ENCODE measurements at regions not wholly inside any gene's neighbourhood (a gene's known extent, or its start where the extent isn't known, plus 50 kb on each side); places are given as distances from the start of the nearest gene placed in this dataset.

DNA sequence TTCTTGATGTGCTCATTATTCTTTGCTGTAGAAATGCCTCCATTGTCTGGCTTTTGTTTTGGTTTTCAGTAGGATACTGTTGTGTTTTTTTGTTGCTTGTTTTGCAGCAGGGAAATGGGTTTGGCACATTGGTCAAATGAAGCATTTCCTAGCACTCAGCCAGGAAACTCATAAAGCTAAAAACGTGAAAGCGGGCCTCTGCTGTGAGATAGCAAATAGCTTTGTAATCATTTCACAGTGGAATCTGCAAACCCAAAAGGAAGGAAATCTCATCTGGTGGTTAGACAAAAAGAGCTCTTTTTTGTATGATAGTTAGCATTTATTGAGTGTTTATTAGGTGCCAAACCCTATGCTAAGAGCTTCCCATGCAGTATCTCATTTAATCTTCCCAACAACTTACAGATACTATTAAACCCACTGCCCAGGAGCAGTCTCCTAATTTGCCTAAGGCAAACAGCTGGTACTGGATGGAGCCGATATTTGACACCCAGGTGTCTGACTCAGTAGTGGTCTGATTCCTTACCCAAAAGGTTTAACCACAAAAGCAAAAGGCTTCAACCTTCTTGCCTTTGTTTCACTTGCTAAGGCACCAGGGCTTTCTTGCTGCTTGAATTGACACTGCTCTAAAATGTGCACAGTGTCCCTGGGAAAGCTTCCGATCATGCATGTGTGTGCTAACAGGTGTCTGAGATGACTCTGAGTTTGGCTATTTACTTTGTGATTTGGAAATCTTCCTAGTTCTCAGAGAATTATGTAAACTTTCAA, 527.9 kb upstream of the MDFIC2 start:
- DNase-seq = no peak

DNA sequence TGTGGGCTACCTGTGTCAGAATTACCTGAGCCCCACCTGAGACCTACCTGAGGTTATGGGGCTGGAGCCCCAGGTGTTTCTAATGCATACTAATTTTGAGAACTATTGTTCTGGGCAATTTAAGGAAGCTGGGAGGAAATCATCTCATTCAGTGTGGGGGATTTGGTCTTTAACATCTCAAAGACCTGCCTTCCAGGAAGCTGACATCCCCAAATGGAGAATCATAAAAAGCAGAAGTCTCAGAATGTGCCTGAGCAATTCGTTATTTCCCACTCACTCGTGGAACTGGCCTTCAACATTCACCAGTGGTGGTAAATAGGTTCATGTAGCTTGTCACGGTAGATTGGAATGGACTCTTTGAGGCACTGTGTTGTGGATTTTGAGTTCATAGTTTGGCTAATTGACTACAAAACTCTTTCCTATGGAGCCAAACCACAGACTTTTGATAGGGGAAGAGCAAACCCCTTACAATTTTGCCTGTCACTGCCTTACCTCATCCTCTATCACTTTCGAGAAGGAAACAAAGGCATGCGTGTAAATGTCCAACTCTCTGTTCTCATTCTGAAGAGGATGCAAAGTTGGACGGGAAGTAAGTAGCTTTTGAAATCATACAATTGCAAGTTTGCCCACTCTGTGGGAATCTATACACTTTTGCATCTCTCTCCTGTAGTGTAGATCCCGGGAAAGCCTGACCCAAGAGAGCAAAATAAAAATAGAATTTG, 521.0 kb upstream of the MDFIC2 start:
- DNase-seq = no peak

DNA sequence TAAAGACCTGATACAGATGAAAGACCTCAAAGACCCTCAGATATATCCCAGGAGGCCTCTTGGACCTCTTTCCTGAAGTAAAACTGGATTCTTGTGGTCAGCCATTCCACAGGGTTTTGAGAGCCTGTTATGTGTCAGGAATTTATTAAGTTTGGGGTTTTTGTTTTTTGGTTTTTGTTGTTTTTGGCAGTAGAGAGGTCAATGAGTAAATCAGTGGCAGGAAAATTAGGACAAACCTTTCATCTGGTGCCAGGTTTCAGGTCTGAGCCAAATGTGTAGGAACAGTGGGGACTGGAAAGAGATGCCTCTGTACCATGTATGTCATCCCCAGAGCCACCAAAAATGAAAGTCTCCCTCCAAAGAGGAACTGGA, 520.4 kb upstream of the MDFIC2 start:
- no peak for DNase-seq

DNA sequence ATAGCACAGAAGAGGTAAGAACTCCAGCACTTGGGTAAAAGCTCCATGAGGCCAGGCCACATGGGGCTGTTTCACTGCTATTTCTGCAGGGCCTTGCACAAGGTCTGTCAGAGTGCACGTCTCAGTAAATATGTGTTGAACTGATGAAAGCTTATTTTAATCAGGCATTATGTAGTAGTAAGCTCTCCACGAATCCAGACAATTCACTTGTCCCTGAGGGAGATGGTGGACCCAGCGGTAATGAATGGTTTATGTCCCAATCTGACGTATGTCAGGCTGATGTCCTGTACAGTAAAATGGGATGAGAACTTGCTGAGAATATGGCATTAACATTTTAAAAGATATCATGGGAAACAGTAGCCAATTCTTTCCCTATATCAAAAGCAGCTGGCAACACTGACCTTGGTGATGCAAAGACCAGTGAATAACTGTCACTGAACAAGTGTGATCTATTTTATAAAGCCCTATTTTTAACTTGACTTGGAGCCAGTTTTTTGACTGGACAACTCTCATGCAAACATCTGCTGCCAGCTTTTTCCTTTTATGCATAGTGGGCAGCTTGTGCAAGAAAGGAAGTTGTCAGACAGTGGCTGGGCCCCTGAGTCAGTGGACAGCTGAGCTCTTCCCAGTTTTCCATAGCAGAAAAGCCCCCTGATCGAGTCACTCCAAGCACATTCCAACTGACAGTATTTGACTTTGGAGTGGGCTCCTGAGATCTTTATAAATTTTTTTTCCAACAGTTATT, 519.8 kb upstream of the MDFIC2 start:
- DNase-seq = no peak

DNA sequence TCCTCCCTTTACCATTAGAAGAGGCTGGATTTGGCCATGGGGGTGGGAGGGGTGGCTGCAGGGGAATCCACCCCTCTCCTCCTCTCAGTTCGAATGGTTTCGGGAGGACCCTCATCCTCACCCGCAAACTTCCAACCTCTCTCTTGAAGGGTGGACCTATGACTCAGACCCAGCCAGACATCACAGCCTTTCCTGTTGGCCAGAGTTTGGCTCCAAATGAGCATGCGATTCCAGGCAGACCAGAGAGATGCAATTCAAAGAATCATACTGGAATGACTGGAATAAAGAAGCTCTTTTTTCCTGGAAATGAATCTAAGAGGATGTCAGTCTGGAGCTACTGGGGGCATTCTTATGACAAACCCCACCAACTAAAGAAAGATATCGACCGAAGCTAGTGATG, 516.7 kb upstream of the MDFIC2 start:
- DNase-seq = no peak

DNA sequence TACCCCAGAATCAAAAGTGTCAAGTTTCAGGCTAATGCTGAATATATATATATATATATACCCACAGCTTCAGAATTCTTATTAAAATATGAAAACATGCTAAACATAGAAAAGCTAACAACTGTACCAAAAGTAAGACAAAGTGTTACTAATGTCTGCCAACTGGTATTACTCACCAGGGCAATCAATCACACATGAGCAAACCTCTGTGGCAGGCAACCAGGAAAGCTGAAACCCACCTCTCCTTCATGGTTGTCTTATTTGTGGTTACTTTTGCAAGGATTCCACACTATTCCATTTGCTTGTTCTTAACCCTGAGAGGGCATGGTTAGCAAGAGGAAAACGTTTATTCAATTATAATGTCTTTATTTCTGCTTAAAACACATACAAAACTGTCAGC, 512.3 kb upstream of the MDFIC2 start:
- no peak for DNase-seq

DNA sequence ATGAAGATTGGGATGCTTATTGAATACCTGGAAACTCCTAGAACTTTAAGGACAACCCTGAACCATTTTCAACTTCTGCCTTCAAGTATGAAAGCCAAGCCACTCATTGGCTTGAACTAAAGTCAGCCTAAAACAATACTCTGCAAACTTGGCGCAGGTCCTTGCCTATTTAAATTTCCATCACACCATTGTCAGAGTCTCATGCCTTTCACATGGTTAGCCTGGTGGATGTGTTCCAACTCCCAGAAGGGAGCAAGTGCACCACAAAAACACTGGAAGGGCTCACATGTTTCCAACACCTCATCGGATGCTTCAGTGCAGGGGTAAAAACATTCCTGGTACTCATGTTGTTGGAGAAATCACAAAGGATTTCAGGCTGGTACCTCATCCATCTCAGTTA, 511.6 kb upstream of the MDFIC2 start:
- no peak for DNase-seq

DNA sequence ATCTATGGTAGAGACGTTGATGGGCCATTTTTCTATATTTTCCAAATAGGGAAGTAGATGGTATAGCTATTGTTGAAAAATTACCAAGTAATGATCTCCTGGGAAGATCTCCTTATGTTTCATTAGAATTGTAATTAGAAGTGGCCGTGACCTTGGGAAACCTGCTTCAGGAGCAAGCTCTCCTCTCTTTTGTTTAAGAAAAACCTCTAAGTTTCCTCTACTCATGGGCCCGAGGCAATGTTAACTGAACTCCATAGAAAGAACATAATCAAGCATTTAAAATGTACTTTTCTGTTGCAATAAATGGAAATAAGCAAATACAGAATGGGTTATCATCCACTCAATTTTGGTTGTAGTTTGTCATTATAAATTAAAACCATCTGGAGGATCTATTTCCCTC, 511.2 kb upstream of the MDFIC2 start:
- no peak for DNase-seq

DNA sequence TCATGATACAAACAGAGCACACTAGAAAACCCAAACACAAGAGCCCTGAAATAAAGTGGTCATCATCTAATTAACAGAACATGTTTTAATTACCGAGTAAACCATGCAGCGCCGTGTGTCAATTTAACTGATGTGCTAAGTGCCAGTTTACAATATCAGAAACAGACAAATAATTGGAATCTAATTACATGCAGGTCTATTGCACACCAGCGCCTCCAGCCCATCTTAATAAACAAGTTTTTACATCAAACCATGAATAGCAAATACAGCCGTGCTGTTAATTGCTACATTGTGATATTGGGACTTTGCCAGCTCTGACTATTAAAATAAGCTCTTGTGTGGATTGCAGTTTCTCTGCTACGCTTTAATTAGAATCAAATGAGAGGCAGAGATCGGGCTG, 510.2 kb upstream of the MDFIC2 start:
- DNase-seq = no peak

DNA sequence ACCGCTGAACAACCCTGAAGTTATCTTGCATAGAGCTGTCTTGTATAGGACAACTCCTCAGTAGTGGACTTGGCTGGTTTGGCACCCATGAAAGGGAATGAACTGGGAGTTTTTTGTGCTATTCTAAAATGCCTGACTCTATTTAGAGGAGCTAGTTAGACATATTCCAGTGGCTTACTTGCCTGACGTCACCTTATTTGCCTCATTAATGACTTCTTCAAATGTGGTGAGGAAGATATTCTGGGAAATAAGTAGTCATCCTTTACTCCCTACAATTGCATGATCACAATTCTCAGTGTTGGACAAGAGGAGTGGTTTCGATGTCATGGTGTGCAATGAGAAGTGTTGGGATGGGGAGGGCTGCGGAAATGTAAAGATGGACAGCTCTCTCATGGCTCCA, 509.2 kb upstream of the MDFIC2 start:
- no peak for DNase-seq

DNA sequence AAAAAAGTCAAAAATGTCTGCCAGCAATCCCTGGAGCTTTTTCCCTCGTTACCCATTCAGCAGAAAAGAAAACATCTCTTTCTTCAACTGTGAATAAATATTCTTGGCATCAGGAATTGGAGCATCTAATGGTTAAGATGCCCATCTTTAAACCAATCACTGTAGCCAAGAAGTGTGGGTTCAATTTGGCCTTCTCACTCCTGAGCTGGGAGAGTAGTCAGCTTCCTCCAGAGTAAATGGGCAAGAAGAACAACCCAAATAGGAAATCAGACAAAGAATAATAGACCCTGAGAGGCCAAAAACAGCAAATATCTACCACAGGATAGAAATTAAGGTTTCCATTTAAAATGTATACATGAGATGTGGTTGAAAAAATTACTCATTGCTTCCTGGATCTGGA, 508.0 kb upstream of the MDFIC2 start:
- DNase-seq = no peak

DNA sequence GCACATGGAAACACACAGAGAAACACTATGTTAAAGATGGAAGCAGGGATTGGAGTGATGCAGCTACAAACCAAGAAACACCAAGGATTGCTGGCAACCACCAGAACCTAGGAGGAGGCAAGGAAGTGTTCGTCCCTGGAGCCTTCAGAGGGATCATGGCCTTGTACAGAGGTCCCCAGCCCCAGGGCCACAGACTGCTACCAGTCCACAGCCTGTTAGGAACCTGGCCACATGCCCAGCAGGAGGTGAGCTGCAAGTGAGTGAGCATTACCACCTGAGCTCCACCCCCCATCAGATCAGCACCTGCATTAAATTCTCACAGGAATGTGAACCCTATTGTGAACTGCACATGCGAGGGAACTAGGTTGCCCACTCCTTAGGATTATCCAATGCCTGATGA, 505.7 kb upstream of the MDFIC2 start:
- no peak for DNase-seq

DNA sequence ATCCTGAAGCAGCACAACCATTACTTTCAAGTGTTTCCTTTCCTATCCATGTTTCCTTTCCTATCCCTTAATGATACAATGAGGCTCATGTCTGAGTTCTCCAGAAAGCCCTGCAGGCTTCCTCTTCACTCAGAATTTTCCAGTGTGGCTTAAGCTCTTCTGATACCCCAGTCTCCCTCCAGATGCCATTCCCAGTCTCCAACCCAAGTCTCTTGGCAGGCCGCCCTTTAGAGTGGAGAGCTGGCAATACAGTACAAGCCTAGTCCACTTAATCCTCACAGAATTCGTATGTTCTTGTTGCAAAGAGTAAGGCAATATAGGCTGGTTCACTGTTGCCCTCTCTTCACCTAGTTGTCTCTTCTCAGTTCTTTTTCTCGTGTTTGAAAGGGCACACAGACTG, 503.9 kb upstream of the MDFIC2 start:
- DNase-seq = no peak

DNA sequence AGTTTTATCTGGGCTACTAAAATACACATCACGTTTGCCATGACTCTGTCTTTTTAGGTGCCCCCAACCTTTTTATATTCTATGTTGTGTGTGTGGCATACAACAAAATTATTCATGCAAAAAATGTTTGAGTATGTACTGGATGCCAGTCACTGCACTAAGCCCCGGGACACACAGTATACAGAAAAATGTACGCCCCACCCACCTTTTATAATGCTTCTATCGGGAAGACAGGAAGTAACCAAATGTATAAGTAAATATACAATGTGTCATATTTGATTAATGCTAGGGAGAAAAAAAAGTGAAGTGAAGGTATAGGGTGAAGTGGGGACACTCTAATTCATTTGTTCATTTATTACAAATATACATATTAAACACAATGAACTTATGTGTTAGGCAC, 503.4 kb upstream of the MDFIC2 start:
- no peak for DNase-seq

DNA sequence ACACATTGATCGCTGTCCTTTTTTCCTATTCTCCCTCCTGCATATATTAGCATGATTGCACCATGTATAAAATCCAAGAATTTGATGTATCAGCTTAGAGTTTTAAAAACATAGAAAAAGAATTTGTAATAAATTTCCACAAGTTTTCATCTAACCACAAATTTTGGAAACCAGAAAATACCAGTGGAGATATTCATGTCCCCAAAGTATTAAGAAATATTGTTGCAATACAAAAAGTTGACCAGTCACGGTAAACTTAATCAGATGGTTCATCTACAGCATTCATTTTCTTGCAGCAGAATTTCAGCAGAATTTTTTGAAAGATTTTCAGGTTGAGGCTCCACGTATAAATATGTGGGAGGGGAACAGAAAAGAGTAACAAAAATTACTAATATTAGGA, 500.9 kb upstream of the MDFIC2 start:
- no peak for DNase-seq

DNA sequence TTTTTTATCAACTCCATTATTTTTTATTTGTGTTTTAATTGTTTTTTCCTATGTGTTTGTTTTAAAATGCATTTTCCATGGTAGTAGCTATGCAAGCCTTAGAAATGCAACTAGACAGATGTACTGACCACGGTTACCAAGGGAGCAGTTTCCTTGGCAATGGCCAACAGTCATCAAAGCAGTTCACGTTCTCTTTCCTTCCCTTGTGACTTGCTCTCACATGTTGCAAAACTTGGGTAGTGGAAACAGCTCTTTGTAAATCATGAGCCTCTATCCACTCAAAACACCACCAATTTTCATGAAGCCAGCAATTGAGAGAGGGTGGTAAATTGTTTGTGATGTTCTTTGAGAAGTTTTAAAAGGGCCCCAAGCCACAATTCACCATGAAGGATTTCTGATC, 499.4 kb upstream of the MDFIC2 start:
- DNase-seq = no peak

DNA sequence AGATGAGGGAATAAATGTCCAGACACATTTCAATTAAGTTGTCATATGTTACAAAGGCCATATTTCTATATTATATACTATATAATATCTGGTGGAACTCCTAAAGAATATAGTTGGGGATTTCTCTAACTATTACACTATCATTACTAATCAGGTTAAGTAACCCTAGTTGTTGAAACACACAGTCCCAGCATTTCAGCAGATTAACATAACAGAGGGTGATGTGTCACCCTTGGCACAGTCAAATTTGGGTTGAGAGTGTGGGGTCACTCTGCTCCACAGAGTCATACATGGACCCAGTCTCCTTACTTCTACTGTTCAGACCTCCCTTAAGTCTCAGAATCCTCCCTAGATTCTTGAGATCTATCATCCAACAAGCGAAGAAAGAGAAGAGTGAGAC, 496.4 kb upstream of the MDFIC2 start:
- no peak for DNase-seq

DNA sequence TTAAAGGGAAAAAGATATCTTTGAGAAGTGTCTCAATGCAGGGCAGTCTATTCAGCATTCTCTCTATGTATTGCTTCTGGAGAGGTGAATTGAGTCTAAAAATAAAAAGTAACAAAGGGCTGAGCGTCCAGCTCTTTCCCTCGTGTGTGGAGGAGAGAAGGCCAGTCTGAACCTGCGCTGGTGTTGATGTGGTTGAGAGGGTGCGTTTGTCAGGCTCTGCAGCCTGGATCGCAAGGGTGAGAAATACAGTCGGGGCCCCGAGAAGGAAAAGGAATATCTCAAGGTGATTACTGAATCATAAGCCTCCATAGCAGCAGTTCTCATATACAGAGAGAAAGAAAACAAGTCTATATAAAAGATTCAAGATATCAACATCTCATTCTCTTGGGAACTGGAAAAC, 494.1 kb upstream of the MDFIC2 start:
- DNase-seq = no peak

DNA sequence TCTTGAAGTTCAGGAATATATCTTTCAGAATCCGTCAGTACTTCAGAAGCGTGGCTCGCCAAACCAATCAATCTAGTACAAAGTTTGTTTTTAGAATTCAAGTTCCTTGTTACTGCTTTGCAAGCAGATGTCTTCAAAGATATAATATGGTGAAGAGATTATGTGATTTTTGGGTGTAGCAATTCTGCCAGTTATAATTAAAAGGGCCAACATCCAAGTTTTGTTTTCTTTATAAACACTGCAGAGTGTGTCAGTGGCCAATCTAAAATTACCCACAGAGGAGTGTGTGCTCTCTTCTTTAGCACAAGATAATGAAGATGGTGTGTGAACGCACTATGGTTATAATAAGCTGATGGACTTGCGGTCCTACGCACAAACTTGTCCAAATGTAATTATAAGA, 493.6 kb upstream of the MDFIC2 start:
- no peak for DNase-seq

DNA sequence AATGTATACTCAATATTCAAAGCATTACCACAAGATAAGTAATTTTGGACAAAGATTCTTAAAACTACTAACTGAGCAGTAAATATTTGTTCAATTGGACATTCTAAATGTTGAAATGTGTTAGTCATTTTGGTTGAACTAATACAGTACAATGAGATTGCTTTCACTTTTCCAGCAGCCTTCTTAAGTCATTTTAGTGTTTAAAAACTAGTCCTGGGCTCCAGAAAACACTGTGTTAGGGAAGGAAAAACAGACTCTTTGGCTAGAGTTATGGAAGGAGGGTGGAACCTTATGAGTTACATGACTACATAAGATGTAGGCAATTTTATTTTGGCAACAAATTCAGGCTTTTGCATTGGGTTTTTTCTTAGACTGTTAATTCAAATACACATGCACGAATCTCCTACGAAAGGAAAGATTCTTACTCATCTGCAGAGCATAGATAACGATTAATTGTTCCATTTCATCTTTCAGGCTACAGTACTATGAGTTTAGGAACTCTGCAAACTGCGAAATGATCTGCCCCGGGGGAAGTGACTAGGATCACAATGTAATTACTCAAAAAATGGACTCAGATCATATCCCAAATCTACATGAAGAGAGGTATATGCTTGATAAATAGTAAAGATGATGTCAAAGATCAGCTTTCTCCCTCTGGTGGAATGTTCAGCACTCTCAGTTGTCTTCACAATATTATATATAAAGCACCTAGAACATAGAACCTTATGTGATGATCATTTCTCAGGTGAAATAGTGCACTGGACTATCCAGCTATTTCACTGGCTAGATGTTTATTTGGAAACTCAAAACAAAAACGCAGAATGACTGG, 492.8 kb upstream of the MDFIC2 start:
- DNase-seq = no peak

DNA sequence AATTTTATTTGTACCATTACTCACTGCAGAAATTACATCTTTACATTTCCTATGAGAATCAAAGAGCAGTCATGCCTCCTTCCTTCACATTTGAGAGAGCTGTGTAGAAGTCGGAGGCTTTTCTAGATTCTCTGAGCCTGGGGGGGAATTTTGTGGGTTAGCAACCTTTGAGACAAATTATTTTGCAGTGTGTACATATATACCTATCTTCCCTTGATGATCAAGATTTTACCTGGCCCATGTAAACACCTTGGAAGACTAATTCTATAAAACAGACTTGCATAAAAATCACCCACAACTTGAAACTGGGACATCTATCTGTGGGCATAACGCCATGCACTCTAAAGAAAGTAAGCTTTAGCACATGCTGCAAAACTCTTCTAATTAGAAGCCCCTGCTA, 491.5 kb upstream of the MDFIC2 start:
- DNase-seq = no peak

DNA sequence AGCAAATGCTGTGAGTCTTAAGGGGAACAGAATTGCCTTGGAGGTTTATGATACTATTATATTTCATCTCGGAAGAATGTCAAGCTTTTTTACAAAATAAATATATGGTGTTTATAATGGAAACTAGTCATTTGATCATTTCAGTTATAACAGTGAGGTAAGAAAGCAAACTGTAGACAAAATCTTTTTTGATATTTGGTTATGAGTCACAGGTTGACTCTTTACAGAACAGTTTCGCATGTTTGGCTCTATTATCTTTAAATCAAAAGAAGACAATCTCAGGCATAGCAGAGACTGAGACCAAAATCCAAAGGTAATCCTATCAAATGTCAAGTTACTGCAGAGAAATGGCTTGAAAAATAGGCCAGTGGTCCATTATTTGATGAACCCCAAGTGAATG, 490.9 kb upstream of the MDFIC2 start:
- no peak for DNase-seq

DNA sequence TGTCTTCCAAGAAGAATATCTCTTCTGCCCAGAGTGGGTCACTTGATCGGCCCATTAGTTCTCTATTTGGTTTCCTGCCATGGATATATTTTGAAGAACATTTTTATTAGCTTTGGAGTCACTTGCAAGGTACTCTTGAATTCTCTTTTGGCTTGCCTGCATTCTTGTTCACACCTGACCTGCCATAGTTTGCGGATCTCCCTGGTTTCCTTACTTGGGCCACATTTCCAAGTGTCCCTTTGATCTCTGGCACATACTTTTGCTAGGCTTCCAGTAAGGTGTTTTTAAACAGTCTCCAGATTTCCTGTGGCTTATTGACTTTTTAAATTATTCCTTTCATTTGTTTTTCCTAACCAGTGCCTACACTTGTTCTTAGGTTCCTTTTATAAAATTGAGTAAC, 488.5 kb upstream of the MDFIC2 start:
- DNase-seq = no peak

All from NCI-H2029 treated with DMSO at 0.1 percent for 48 hours (cell line).